RCC 7860 (cell line): ENCODE measurements at regions not wholly inside any gene's neighbourhood (a gene's known extent, or its start where the extent isn't known, plus 50 kb on each side); places are given as distances from the start of the nearest gene placed in this dataset.

Source experiments
- DNase-seq: peaks from one replicate; pipeline ENCODE4 v3.0.0-alpha.2; 2015; ENCODE audit warnings: low spot score
- FAIRE-seq: peaks from 2 replicates; lab custom pipeline; 2012; peaks lifted over from hg19 to GRCh38; lab: Jason Lieb, UNC

DNA sequence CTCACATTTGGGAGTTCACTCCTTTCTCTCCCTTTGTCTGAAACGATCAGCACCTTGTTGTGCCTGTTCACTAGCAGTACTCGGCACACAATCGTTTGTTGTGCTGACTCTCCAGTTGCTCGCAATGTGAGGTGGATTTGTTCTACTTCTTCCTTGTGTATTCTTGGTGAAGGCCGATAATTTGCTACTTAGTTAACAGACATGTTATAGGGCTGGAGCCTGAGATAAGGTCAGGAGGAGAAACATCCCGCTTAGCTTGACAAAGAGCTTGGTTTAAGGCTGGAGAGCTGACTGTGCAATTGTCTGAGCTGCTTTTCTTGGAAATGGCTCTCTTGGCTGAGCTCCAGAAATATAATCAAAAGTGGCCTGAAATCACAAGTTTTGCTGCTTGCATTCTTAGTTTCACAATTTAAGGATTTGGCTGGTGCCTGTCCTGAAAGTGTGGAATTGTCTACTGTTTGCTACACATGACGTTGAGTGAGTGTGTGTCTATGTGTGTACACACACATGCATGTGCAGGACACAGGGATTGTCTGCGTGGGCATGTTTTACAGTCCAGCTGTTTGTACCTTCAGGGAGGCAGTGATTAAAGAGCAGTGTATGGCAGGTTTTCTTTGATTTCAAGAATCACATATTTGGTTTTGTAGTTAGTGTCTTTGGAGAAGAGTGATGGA, 77.7 kb downstream of the ARF6 start:
- FAIRE-seq, result no peak

GRCh38 chr14:49971156-49972130, 78.6 kb downstream of the ARF6 start:
- DNase-seq, result no peak

More for the DNA sequence above, 77.7 kb downstream of the ARF6 start:
- no peak for DNase-seq

GRCh38 chr14:49972131-49972671, 79.3 kb downstream of the ARF6 start:
- no peak for FAIRE-seq
- DNase-seq, result no peak

More at GRCh38 chr14:49971156-49972130, 78.6 kb downstream of the ARF6 start:
- FAIRE-seq, result no peak

GRCh38 chr14:49972823-49973222, 79.9 kb downstream of the ARF6 start:
- peak; percentile 74 for DNase-seq
- FAIRE-seq, result peak; percentile 78

DNA sequence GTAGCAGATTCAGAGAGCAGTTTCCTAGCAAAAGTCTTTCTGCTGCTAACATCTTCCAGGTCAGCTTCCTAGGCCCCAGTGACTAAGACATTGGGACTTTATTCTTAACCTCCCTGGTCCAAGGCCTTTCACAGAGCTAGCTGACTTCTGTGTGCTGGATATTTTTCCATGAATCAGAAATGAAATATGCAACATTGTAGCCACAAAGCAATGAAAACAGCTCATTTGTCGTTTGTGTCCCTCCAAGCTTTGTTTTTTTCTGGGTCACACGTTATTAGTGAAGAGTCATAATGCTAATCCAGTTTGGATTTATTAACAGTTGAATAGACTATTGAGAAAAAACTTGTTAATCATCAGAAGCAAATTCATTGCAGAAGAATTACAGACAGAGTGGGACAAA, 82.4 kb downstream of the ARF6 start:
- FAIRE-seq (peak; percentile 83), DNase-seq (peak; percentile 87)

DNA sequence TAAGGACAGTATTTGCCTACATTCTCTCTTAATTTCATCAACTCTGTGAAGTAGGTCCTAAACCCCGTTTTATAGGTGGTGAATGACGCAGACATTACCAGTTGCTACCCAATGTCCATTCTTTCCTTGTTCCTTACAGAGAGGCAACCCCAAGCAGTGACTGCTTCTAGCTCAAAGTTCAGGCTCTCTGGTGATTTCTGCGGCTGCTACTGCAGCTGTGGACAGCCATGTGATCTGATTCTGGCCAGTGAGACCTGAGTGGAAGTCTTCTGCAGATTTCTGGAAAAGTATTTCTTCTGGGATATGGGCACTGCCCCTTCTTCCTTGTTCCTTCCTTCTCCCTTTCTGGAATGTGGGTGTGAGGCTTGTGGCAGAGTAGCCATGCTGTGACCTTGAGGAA, 82.9 kb downstream of the ARF6 start:
- no peak for FAIRE-seq
- DNase-seq, result peak; percentile 49

DNA sequence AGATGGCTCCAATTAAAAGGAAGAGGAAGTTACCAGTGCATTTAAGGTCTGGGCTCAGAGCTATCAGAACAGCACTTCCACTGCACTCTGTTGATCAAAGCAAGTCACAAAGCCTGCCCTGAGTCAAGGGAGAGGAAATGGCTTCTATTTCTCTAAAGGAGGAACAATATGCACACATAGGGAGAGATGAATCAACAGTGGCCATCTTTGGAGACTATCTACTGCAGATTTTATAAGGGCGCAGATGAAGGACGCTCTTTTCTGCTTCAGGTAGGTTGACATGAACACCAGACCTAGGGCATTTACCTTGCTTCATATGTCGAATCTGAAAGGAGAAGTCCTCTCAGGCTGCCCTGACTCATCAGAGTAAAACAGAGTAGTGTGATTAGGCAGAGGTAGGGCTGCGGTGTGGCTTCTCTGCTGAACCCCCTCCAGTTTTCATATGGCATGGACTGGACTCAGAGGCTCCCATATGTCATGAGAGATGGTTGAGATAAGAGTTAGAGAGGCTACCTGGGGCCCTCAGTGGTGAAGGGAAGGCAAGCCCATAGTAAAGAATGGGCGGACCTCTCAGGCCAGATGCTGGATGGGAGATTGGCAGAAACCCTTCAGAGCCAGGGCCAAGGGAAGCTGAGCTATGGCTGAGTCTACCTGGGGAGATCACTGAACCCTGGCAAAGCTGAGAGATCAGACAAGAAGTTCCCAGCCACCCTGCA, 84.4 kb downstream of the ARF6 start:
- DNase-seq (no peak), FAIRE-seq (no peak)

GRCh38 chr14:49980027-49980426, 87.1 kb downstream of the ARF6 start:
- no peak for DNase-seq
- FAIRE-seq, result no peak

- DNase-seq (peak; percentile 30), FAIRE-seq (no peak)
These were observed 89.2 kb downstream of the ARF6 start for GRCh38 chr14:49982082-49982481.

GRCh38 chr14:49982501-49982951, 89.6 kb downstream of the ARF6 start:
- DNase-seq, result peak; percentile 49
- FAIRE-seq, result no peak

DNA sequence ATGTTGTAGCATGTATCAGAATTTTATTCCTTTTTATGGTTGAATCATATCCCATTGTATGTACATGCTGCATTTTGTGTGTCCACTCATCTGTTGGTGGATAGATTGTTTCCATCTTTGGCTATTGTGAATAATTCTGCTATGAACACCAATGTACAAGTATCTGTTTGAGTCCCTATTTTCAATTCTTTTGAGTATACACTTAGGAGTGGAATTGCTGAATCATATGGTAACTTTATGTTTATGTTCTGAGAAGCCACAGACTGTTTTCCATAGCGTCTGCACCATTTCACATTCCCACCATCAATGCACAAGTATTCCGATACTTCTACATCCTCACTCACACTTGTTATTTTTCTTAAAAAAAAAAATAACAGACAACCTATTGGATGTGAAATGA, 91.5 kb downstream of the ARF6 start:
- FAIRE-seq (no peak), DNase-seq (no peak)

- no peak for FAIRE-seq
- peak; percentile 35 for DNase-seq
These were observed 93.6 kb downstream of the ARF6 start for GRCh38 chr14:49986343-49987014.

DNA sequence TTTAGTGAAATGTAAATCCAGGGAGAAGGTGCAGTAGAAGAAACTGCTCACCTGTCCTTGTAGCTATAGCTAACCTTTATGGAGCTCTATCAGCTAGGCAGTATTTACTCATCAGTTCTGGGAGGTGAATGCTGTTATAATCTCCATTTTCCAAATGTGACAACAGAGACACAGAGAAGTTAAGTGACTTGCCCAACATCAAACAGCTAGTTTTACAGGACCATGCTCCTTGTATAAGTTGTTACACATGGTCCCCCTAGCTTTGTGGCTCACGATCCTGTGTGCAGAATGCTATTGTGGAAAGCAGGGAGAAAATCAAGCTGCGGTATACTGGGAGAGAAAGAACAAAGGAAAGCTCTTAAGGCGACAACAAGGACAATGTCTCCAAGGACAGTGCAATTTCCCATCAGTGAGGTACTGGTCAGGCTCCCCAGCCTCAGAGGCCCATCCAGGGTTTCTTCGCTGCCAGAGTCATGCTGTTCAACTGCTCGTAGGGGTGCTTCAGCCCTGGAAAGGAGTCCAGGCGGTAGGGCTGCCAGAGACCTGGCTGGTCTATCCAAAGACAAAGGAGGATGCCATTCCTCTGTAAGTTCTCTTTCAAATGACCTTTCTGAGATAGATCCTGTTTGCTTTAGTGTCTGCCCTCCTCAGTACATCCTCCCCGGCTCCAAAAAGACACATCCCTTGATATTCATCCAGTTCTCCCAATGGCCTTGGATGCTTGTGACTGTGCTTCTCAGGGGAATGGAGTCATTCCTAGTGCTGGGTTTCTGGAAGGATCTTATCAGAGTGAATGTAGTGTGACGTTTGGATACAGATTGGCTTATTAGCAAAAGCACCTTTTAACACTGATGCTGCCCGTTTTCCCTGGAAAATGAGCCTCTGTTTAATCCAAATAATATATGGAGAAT, 95.5 kb downstream of the ARF6 start:
- FAIRE-seq (no peak), DNase-seq (no peak)

GRCh38 chr14:49989966-49990365, 97.1 kb downstream of the ARF6 start:
- no peak for FAIRE-seq
- DNase-seq, result no peak

DNA sequence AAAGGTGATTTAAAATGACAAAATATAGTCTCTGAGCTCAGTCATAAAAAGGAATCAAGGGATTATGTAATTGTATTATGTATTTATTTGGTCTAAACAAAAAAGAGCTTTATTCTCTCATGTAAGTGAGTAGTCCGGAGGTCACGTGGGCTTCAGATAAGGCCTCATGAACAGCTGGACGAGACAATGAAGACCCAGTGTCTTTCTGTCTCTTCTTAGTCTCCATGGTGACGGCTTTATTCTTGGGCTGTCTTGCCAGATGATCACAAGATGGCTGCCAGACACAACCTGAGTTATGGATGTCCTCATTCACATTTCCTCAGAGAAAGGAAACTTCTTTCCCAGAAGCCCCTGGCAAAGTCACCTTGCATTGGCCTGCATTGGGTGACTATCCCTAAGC, 98.6 kb downstream of the ARF6 start:
- DNase-seq, result no peak
- no peak for FAIRE-seq

DNA sequence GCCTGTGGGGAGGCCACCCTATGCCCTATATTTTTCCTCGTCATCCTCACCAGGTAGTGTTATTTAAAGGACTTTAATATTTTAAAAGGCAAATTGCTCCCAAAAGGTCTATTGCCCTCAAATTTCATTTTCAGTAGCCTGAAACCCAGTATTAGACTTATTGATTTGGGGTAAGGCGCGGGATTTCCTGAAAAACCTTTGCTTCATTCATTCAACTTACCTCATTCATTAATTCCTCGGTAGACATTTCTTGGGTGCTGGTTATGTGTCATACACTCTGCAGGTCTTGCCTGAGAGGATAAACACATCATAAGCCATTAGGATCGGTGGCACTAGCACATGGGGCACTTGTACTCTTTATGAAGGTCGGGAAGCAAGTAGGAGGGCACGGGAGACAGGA, 99.2 kb downstream of the ARF6 start:
- DNase-seq (no peak), FAIRE-seq (no peak)

DNA sequence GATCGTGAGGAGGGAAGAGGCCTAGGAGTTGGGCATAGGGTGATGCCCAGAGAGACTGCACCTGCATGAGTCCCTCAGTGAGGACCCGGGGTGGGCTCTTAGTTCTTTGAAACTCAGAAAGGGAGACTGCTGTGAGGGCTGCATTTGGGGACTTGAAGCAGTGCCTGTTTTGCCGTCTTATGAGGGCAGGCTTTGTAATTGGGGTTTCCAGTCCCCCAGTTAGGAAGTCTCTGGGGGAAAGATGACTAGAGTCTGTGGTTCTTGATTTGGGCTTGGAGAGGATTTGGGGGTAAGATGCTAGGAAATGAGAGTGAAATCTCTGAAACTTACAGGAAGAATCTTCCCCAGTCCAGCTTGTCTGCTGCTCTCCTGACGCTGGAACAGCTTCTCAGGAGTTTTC, 99.6 kb downstream of the ARF6 start:
- no peak for DNase-seq
- no peak for FAIRE-seq

DNA sequence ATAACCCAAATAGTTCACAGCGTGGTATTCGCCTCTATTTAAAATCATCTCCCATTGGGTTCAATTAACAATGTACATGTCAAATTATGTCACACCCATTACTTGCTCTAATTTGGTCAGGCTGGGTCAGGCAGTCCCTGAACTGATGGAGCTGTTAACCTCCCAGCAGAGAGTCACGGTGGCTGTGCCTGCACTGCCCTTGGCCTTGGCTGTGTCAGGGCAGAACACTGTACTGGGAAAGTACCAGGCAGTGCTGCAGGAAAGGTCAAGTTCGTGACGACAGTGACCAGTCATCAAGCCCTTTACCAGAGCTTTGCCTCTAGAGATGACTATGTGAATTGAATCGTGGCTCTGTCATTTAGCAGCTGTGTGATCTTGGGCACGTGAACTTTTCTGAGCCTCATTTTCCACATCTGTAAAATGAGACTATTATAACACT, 100.0 kb downstream of the ARF6 start:
- peak; percentile 60 for FAIRE-seq
- peak; percentile 85 for DNase-seq

DNA sequence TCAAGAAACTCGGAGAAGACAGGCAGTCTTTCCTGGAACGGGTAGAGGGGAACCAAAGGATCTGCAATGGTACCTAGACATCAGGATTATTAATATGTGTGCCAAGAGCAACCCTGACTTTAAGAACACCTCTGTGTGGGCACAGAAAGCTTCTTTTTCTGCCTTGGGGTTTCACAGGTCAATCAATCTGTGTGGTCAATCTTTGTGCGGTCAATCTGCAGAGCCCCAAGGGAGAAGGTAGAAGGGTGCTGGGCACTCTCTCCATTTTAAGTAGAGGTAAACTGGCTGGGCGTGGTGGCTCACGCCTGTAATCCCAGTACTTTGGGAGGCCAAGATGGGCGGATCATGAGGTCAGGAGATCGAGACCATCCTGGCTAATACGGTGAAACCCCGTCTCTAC, 100.7 kb downstream of the ARF6 start:
- DNase-seq (no peak), FAIRE-seq (no peak)
